GM23248 (cell line): ENCODE measurements at regions not wholly inside any gene's neighbourhood (a gene's known extent, or its start where the extent isn't known, plus 50 kb on each side); places are given as distances from the start of the nearest gene placed in this dataset.

Experiments
- DNase-seq: peaks from one replicate; pipeline ENCODE4 v3.0.0-alpha.2; 2015
- H2AFZ ChIP-seq: fragments of 200-600 bp; sonication (generic); 2 replicates; pipeline ENCODE4 v1.6.1; 2016; ENCODE audit warnings: antibody characterized with exemption
- H3F3A ChIP-seq: fragments of 200-600 bp; sonication (generic); 2 replicates; pipeline ENCODE4 v1.6.1; 2016; ENCODE audit warnings: mild to moderate bottlenecking, antibody characterized with exemption, mixed run types; ENCODE audit not compliant: insufficient read depth
- H3K27ac ChIP-seq: fragments of 200-600 bp; sonication (generic); 2 replicates; pipeline ENCODE4 v1.5.1; 2016; ENCODE audit warnings: mild to moderate bottlenecking
- H3K27me3 ChIP-seq: fragments of 200-600 bp; sonication (generic); replicated peaks from 2 replicates; pipeline ENCODE4 v1.6.1; 2016; ENCODE audit warnings: mild to moderate bottlenecking; ENCODE audit not compliant: insufficient read depth
- H3K36me3 ChIP-seq: fragments of 200-600 bp; sonication (generic); 2 replicates; pipeline ENCODE4 v1.6.1; 2016; ENCODE audit warnings: low read depth, mild to moderate bottlenecking
- H3K4me1 ChIP-seq: fragments of 200-600 bp; sonication (generic); 2 replicates; pipeline ENCODE4 v1.6.1; 2016; ENCODE audit warnings: mild to moderate bottlenecking; ENCODE audit not compliant: insufficient read depth
- H3K4me2 ChIP-seq: fragments of 200-600 bp; sonication (generic); one replicate; pipeline ENCODE4 v1.6.1; 2016; ENCODE audit warnings: mild to moderate bottlenecking; ENCODE audit not compliant: unreplicated experiment
- H3K4me3 ChIP-seq: fragments of 200-600 bp; sonication (generic); 2 replicates; pipeline ENCODE4 v1.5.1; 2016; ENCODE audit warnings: mild to moderate bottlenecking
- H3K79me2 ChIP-seq: fragments of 200-600 bp; sonication (generic); 2 replicates; pipeline ENCODE4 v1.6.1; 2016; ENCODE audit warnings: mild to moderate bottlenecking; ENCODE audit not compliant: insufficient read depth
- H3K9ac ChIP-seq: fragments of 200-600 bp; sonication (generic); 2 replicates; pipeline ENCODE4 v1.6.1; 2016; ENCODE audit warnings: mild to moderate bottlenecking
- H3K9me2 ChIP-seq: fragments of 200-600 bp; sonication (generic); 2 replicates; pipeline ENCODE4 v1.6.1; 2016; ENCODE audit warnings: mixed run types, mild to moderate bottlenecking, moderate library complexity; ENCODE audit not compliant: insufficient read depth
- H3K9me3 ChIP-seq: fragments of 200-600 bp; sonication (generic); one replicate; pipeline ENCODE4 v1.6.1; 2017; ENCODE audit warnings: low read depth
- H4K20me1 ChIP-seq: fragments of 200-600 bp; sonication (generic); 2 replicates; pipeline ENCODE4 v1.6.0; 2016; ENCODE audit not compliant: insufficient read depth
- EZH2 ChIP-seq: fragments of 200-600 bp; sonication (generic); IDR thresholded peaks from 2 replicates; pipeline ENCODE4 v1.6.1; 2018; ENCODE audit warnings: antibody characterized with exemption, mild to moderate bottlenecking; ENCODE audit not compliant: insufficient read depth, poor library complexity, severe bottlenecking
- EZH2phosphoT487 ChIP-seq: fragments of 200-600 bp; sonication (generic); IDR thresholded peaks from 2 replicates; pipeline ENCODE4 v1.6.1; 2018; ENCODE audit warnings: antibody characterized with exemption, moderate library complexity, mild to moderate bottlenecking, low read depth; ENCODE audit not compliant: insufficient read depth
- WGBS, 2 experiments: methylation state at CpG; one replicate each; pipeline ENCODE4 v1.1.6; 2015 to 2017; ENCODE audit warnings: low lambda C conversion rate in 2 of 2, low coverage in 1 of 2; ENCODE audit errors: missing lambda C conversion rate in 2 of 2; 5-methylcytosine and 5-hydroxymethylcytosine counted together
- in situ Hi-C: fragments of 300-500 bp; cut with MboI; formaldehyde crosslinking; loops from 2 replicates; pipeline ENCODE4 v1.15.0; 2020

- in situ Hi-C loops: no loop called here
- WGBS, 2 experiments: 6% methylated on average over 9 of the region's 9 CpGs
- Histone ChIP-seq H3K4me3 (no peak overlapping the region), H3K27me3 (no peaks in the 10 kb centered on the region), H3K36me3 (no peaks in the 10 kb centered on the region), H3K4me1 (no peaks in the 10 kb centered on the region), H3K4me2 (no peak overlapping the region), H3K27ac (no peak overlapping the region), H2AFZ (no peak overlapping the region), H3K9me3 (no peaks in the 10 kb centered on the region), H4K20me1 (no peaks in the 10 kb centered on the region), H3K79me2 (no peaks in the 10 kb centered on the region), H3F3A (no peaks in the 10 kb centered on the region), H3K9me2 (no peaks in the 10 kb centered on the region), H3K9ac (no peak overlapping the region)
- TF ChIP-seq EZH2phosphoT487 (no peak), EZH2 (no peak)
- DNase-seq: no peak
Measured at GRCh38 chr11:15471895-15472799, 357.4 kb downstream of the INSC start.

GRCh38 chr11:15473954-15474837 lies 359.5 kb downstream of the INSC start:
- Histone ChIP-seq H4K20me1 (no peaks in the 10 kb centered on the region), H2AFZ (no peak overlapping the region), H3F3A (no peaks in the 10 kb centered on the region), H3K9ac (no peak overlapping the region), H3K36me3 (no peaks in the 10 kb centered on the region), H3K9me3 (no peaks in the 10 kb centered on the region), H3K4me3 (no peak overlapping the region), H3K27ac (no peak overlapping the region), H3K4me2 (no peak overlapping the region), H3K27me3 (no peaks in the 10 kb centered on the region), H3K4me1 (no peaks in the 10 kb centered on the region), H3K9me2 (no peaks in the 10 kb centered on the region), H3K79me2 (no peaks in the 10 kb centered on the region)
- in situ Hi-C loops: no loop called here
- DNase-seq: no peak
- WGBS, 2 experiments: 20 to 29% methylated on average over 8 of the region's 8 CpGs
- no peak for TF ChIP-seq EZH2
- no peak for TF ChIP-seq EZH2phosphoT487

GRCh38 chr11:15476371-15476917 lies 361.7 kb downstream of the INSC start:
- WGBS, 2 experiments: 14 to 22% methylated on average over 5 of the region's 5 CpGs
- in situ Hi-C loops: no loop called here

GRCh38 chr11:15481871-15482270 lies 367.1 kb downstream of the INSC start:
- WGBS, 2 experiments: 7 to 21% methylated on average over 2 of the region's 2 CpGs
- H3K9me3 ChIP-seq: no peaks in the 10 kb centered on the region
- no peaks in the 10 kb centered on the region for H4K20me1 ChIP-seq
- no peaks in the 10 kb centered on the region for H3K79me2 ChIP-seq
- H3F3A ChIP-seq: no peaks in the 10 kb centered on the region
- H3K4me2 ChIP-seq: no peak overlapping the region
- no peak overlapping the region for H3K4me3 ChIP-seq
- no peaks in the 10 kb centered on the region for H3K27me3 ChIP-seq
- in situ Hi-C loops: no loop called here
- DNase-seq: no peak
- H3K36me3 ChIP-seq: no peaks in the 10 kb centered on the region
- H3K9me2 ChIP-seq: no peaks in the 10 kb centered on the region
- no peak overlapping the region for H3K9ac ChIP-seq
- H2AFZ ChIP-seq: no peak overlapping the region
- no peaks in the 10 kb centered on the region for H3K4me1 ChIP-seq
- TF ChIP-seq EZH2phosphoT487 (no peak), EZH2 (no peak)
- no peak overlapping the region for H3K27ac ChIP-seq

More at GRCh38 chr11:15476371-15476917, 361.7 kb downstream of the INSC start:
- H3F3A ChIP-seq: no peaks in the 10 kb centered on the region
- no peaks in the 10 kb centered on the region for H3K79me2 ChIP-seq
- TF ChIP-seq EZH2phosphoT487 (no peak), EZH2 (no peak)
- no peaks in the 10 kb centered on the region for H4K20me1 ChIP-seq
- H3K36me3 ChIP-seq: no peaks in the 10 kb centered on the region
- H3K27me3 ChIP-seq: no peaks in the 10 kb centered on the region
- no peaks in the 10 kb centered on the region for H3K9me3 ChIP-seq
- H3K27ac ChIP-seq: no peak overlapping the region
- no peak overlapping the region for H3K4me2 ChIP-seq
- no peak overlapping the region for H3K9ac ChIP-seq
- no peaks in the 10 kb centered on the region for H3K9me2 ChIP-seq
- no peak for DNase-seq
- no peak overlapping the region for H2AFZ ChIP-seq
- no peaks in the 10 kb centered on the region for H3K4me1 ChIP-seq
- no peak overlapping the region for H3K4me3 ChIP-seq
